Thoracic aorta (tissue), 2 donors: ENCODE measurements at regions not wholly inside any gene's neighbourhood (a gene's known extent, or its start where the extent isn't known, plus 50 kb on each side); places are given as distances from the start of the nearest gene placed in this dataset.

ENCODE experiments used
- ATAC-seq: fragments of 150-250 bp; one replicate; pipeline ENCODE4 v1.8.0; 2017; ENCODE audit warnings: low read depth; ENCODE audit not compliant: insufficient number of reproducible peaks, low FRiP score
- DNase-seq: peaks from one replicate; pipeline ENCODE4 v3.0.0-alpha.2; 2020; ENCODE audit warnings: low spot score
- H3K27ac ChIP-seq, 2 donors: fragments of 200-600 bp; sonication (generic); 1 replicate in 1 of 2; 2 replicates in 1 of 2; pipeline ENCODE4 v1.5.1; 2016; ENCODE audit warnings: mild to moderate bottlenecking in 2 of 2, moderate library complexity in 2 of 2
- H3K27me3 ChIP-seq: fragments of 200-600 bp; sonication (generic); replicated peaks from 2 replicates; pipeline ENCODE4 v1.6.0; 2016; ENCODE audit warnings: mild to moderate bottlenecking; ENCODE audit not compliant: insufficient read depth
- H3K36me3 ChIP-seq: fragments of 200-600 bp; sonication (generic); one replicate; pipeline ENCODE4 v1.5.1; 2016
- H3K4me1 ChIP-seq, 2 donors: fragments of 200-600 bp; sonication (generic); 1 replicate in 1 of 2; 2 replicates in 1 of 2; pipeline versions ENCODE4 v1.5.1 to v1.6.0; 2016; ENCODE audit warnings: low read depth in 2 of 2, mild to moderate bottlenecking in 1 of 2; ENCODE audit not compliant: control insufficient read depth in 1 of 2
- H3K4me3 ChIP-seq: fragments of 200-600 bp; sonication (generic); 2 replicates; pipeline ENCODE4 v1.5.1; 2016; ENCODE audit warnings: mild to moderate bottlenecking
- H3K9me3 ChIP-seq: fragments of 200-600 bp; sonication (generic); 2 replicates; pipeline ENCODE4 v1.5.1; 2016
- TF ChIP-seq, protein P1 (sequence below): fragments of 200-600 bp; sonication (generic); IDR thresholded peaks from one replicate; pipeline ENCODE4 v1.5.1; 2019; ENCODE audit warnings: antibody characterized with exemption

DNA sequence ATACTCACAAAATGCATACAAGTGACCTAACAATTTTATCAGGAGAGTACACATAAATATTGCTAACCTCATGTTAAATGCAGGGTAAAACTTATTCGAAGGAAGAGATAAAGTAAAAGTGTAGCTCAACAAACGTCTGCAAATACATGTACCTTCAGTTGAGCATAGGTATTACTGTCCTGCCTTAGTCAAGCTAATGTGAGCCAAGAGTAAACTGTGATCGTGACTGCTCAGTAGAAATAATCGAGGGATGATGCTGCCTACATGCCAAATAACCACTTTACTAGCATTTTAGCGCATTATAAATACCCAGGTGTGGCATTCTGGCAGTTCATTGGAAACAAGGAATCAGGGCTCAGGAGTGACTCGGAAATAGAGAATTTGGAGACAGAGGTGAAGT lies 779.5 kb downstream of the SOCS6 start:
- TF ChIP-seq, protein P1, sequence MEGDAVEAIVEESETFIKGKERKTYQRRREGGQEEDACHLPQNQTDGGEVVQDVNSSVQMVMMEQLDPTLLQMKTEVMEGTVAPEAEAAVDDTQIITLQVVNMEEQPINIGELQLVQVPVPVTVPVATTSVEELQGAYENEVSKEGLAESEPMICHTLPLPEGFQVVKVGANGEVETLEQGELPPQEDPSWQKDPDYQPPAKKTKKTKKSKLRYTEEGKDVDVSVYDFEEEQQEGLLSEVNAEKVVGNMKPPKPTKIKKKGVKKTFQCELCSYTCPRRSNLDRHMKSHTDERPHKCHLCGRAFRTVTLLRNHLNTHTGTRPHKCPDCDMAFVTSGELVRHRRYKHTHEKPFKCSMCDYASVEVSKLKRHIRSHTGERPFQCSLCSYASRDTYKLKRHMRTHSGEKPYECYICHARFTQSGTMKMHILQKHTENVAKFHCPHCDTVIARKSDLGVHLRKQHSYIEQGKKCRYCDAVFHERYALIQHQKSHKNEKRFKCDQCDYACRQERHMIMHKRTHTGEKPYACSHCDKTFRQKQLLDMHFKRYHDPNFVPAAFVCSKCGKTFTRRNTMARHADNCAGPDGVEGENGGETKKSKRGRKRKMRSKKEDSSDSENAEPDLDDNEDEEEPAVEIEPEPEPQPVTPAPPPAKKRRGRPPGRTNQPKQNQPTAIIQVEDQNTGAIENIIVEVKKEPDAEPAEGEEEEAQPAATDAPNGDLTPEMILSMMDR = no peak

DNA sequence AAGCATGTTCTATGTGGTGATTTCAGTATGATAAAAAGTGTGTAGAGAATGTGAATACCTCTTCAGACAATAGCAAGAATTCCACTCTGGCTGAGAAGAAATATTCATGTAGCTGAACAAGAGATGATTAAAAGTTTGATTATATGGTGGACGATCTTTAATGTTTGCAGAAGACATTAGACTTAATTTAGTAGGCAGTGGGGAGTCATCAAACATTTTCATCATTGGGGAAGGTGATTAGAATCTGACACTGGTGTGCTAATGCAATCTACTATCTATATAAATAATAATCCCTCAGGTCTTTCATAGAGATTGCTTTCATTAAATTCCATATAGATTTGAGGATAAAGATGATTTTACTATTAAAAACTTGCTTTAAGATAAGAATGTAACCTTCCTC lies 761.0 kb downstream of the SOCS6 start:
- Histone ChIP-seq H3K4me1 (no peaks in the 10 kb centered on the region), H3K4me3 (no peak overlapping the region), H3K9me3 (no peaks in the 10 kb centered on the region), H3K36me3 (no peaks in the 10 kb centered on the region), H3K27ac (no peak overlapping the region), H3K27me3 (no peaks in the 10 kb centered on the region)
- TF ChIP-seq, protein P1 = no peak
- DNase-seq (no peak), ATAC-seq (no peak)

More for the DNA sequence above, 779.5 kb downstream of the SOCS6 start:
- ATAC-seq (no peak), DNase-seq (no peak)
- H3K36me3 ChIP-seq = no peaks in the 10 kb centered on the region
- no peaks in the 10 kb centered on the region for H3K4me1 ChIP-seq
- no peak overlapping the region for H3K4me3 ChIP-seq
- H3K9me3 ChIP-seq = no peaks in the 10 kb centered on the region
- no peaks in the 10 kb centered on the region for H3K27me3 ChIP-seq
- no peak overlapping the region for H3K27ac ChIP-seq

DNA sequence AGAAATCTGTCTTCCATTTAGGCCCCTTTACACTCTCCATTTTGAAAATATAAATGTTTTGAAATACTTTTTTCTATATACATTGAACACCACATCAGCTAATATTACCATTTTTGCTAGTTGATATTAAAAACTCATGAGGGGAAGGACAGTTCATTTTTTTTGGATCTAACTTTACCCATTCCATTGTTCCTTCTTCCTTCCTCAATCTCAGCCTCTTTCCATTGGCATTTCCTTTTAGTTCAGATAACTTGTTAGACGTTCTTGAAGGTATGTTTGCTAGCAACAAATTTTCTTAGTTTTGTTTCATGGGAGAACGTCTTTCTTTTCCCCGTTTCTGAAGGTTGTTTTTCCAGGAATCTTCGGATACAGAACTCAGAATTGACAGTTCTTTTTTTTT lies 759.0 kb downstream of the SOCS6 start:
- H3K36me3 ChIP-seq = no peaks in the 10 kb centered on the region
- no peaks in the 10 kb centered on the region for H3K27me3 ChIP-seq
- H3K4me3 ChIP-seq = no peak overlapping the region
- no peaks in the 10 kb centered on the region for H3K4me1 ChIP-seq
- ATAC-seq (no peak), DNase-seq (no peak)
- TF ChIP-seq, protein P1 = no peak
- H3K27ac ChIP-seq = no peak overlapping the region
- no peaks in the 10 kb centered on the region for H3K9me3 ChIP-seq

DNA sequence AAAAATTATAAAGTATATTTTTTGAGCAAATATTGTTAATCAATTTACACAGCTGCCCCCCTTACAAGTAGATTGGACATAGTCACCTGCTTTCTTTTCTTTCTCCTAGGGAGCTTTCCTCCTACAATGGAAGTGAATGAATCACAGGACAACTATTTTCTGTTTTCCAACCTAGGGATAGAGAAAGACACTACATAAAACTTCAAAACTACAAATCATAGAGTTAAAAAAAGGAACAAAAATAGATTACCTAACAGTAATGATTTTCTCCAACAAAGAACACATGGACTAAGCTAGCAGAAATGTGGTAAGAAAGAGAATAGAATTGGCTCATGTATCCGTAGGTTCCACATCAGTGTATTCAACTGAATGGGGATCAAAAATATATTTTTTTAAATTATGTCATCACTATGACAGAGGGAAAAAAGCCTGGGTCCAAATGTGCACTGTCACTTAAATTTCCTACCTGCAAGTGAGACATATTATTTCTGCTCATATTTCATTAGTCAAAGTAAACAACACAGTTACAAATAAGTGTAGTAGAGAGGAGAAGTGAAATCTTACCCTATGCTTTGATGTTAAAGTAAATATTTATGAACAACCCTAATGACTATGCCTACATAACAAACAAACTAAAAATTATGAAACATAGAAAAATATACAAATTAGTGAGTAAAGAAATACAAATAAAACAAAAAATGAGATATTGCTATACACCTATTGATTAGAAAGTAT lies 756.7 kb downstream of the SOCS6 start:
- TF ChIP-seq, protein P1 = no peak
- H3K27me3 ChIP-seq = no peaks in the 10 kb centered on the region
- no peaks in the 10 kb centered on the region for H3K4me1 ChIP-seq
- H3K27ac ChIP-seq = no peak overlapping the region
- no peak for DNase-seq
- no peaks in the 10 kb centered on the region for H3K9me3 ChIP-seq
- H3K4me3 ChIP-seq = no peak overlapping the region
- no peak for ATAC-seq
- no peaks in the 10 kb centered on the region for H3K36me3 ChIP-seq

DNA sequence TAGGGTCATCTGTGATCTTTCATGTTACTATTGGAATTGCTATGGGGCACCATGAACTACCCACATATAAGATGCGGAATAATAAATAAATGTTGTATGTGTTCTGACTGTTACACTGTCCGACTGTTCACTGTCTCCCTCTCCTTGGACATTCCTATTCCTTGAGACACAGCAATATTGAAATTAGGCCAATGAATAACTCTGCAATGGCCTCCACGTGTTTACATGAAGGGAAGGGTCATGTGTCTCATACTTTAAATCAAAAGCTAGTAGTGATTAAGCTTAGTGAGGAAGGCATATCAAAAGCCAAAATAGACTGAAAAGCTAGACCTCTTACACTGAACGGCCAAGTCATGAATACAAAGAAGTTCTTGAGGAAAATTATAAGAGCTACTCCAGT lies 751.3 kb downstream of the SOCS6 start:
- DNase-seq = no peak
- Histone ChIP-seq H3K27me3 (no peaks in the 10 kb centered on the region), H3K36me3 (no peaks in the 10 kb centered on the region), H3K9me3 (no peaks in the 10 kb centered on the region), H3K4me3 (no peak overlapping the region), H3K4me1 (no peaks in the 10 kb centered on the region), H3K27ac (no peak overlapping the region)
- TF ChIP-seq, protein P1 = no peak
- no peak for ATAC-seq
